ENCODE measurements at regions not wholly inside any gene's neighbourhood (a gene's known extent, or its start where the extent isn't known, plus 50 kb on each side); places are given as distances from the start of the nearest gene placed in this dataset.
A peak's percentile ranks its signal among the peaks of the same experiment; 100 is the strongest.

DNA sequence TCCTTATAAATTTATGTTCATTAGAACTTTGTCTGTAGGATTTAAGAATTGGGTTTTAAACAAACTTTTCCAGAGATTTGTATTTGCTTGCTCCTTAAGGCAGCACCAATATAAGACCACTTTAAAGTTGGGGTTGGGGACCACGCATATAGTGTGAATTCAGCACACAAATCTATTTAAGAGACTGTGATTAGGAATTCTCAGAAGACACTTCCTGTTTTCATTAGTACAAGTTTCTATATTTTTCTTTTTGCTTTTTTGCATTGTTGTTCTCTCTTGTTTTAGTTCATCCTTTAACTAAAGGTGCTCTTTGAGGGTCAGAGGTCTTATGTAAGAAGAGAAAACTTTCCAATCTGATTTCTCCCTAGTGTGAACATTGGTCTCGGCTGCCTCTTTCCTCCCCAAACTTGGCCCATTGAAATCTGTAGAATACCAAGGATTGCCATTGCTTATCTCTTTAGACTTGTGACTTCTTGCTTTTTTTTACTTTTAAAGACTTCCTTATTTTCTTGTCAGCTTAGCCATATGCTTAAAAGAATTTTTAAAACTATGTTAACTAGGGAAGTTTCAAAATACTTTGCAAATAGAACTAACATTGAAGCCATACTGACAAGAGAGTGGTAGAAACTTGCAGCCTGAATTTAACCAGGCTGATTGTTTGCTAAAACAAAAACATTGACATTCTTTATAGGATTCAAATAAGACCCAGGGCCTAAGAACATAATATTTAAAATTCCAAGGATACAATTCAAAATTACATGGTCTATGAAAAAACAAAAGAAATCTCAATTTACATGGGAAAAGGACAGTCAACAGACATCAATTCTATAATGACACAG, 264.1 kb upstream of the FN1 start (continued):
- TF ChIP-seq ZHX1 (conservative IDR thresholded peaks at IDR 0.05; ENCODE audit: low read length) (no peak), RBM34 (IDR thresholded peaks at IDR 0.05; ENCODE audit: borderline replicate concordance, insufficient read depth, low read length) (no peak), TGIF2 (CRISPR knock-in tag; IDR thresholded peaks at IDR 0.05) (no peak), RBM22 (IDR thresholded peaks at IDR 0.05; ENCODE audit: low read depth, low read length, poor library complexity, severe bottlenecking) (no peak), JUNB (CRISPR knock-in tag; conservative IDR thresholded peaks at IDR 0.05) (no peak)

GRCh38 chr2:215699018-215699417, 263.1 kb upstream of the FN1 start:
- Histone ChIP-seq H3K9me1 (ENCODE audit: control insufficient read depth, insufficient read depth, low read length) (no peaks in the 10 kb centered on the region), H3K36me3 (ENCODE audit: control insufficient read depth, insufficient read depth, low read length) (no peaks in the 10 kb centered on the region), H3K9me3 (replicated peaks; ENCODE audit: control insufficient read depth, insufficient read depth, low read depth, low read length) (no peaks in the 10 kb centered on the region), H2AFZ (ENCODE audit: low read depth, low read length) (no peak overlapping the region), H3K4me1 (replicated peaks in 1 of 2; ENCODE audit: control insufficient read depth in 2 of 2, insufficient read depth in 2 of 2, low read length in 2 of 2) (no peaks in the 10 kb centered on the region; a peak in 1 of 5 replicates), H4K20me1 (replicated peaks; ENCODE audit: control insufficient read depth, insufficient read depth, low read length) (no peaks in the 10 kb centered on the region), H3K4me2 (ENCODE audit: insufficient read depth, low read length) (no peak overlapping the region), H3K9ac (ENCODE audit: insufficient read depth in 1 of 2, low read depth in 2 of 2, low read length in 2 of 2) (no peak overlapping the region), H3K79me2 (ENCODE audit: control insufficient read depth, insufficient read depth, low read length) (no peaks in the 10 kb centered on the region), H3K27me3 (ENCODE audit: control insufficient read depth in 2 of 2, insufficient read depth in 2 of 2, low read length in 2 of 2) (no peaks in the 10 kb centered on the region), H3K27ac (ENCODE audit: extremely low read depth, low read depth, low read length) (no peak overlapping the region), H3K4me3 (no peak overlapping the region)
- ATAC-seq: no peak
- TF ChIP-seq THRAP3 (IDR thresholded peaks at IDR 0.05; ENCODE audit: borderline replicate concordance) (no peak), ZNF507 (tag; conservative IDR thresholded peaks at IDR 0.05) (peak; percentile 81; the same call in 1 of the 2 replicates), ZNF311 (CRISPR knock-in tag; IDR thresholded peaks at IDR 0.05) (no peak)
- TF ChIP-seq, protein P1, sequence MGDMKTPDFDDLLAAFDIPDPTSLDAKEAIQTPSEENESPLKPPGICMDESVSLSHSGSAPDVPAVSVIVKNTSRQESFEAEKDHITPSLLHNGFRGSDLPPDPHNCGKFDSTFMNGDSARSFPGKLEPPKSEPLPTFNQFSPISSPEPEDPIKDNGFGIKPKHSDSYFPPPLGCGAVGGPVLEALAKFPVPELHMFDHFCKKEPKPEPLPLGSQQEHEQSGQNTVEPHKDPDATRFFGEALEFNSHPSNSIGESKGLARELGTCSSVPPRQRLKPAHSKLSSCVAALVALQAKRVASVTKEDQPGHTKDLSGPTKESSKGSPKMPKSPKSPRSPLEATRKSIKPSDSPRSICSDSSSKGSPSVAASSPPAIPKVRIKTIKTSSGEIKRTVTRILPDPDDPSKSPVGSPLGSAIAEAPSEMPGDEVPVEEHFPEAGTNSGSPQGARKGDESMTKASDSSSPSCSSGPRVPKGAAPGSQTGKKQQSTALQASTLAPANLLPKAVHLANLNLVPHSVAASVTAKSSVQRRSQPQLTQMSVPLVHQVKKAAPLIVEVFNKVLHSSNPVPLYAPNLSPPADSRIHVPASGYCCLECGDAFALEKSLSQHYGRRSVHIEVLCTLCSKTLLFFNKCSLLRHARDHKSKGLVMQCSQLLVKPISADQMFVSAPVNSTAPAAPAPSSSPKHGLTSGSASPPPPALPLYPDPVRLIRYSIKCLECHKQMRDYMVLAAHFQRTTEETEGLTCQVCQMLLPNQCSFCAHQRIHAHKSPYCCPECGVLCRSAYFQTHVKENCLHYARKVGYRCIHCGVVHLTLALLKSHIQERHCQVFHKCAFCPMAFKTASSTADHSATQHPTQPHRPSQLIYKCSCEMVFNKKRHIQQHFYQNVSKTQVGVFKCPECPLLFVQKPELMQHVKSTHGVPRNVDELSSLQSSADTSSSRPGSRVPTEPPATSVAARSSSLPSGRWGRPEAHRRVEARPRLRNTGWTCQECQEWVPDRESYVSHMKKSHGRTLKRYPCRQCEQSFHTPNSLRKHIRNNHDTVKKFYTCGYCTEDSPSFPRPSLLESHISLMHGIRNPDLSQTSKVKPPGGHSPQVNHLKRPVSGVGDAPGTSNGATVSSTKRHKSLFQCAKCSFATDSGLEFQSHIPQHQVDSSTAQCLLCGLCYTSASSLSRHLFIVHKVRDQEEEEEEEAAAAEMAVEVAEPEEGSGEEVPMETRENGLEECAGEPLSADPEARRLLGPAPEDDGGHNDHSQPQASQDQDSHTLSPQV (IDR thresholded peaks at IDR 0.05): no peak
- POLR2A ChIA-PET: no interaction called here
- no TSS peak for BruUV-seq (replicated peaks)
- CTCF ChIA-PET (ENCODE audit: low intra/inter-chr PET ratio): no interaction called here
- no peak for FAIRE-seq
- in situ Hi-C loops (cut with MboI): no loop called here
- WGBS (ENCODE audit: insufficient coverage, low coverage, missing lambda C conversion rate): 50% methylated on average over 1 of the region's 2 CpGs
- intact Hi-C loops (cut with micrococcal nuclease): no loop called here
- no peak for DNase-seq (ENCODE audit: extremely low read depth in 1 of 4, low spot score in 3 of 4)
